Esophagus muscularis mucosa (tissue), 3 donors: ENCODE measurements at regions not wholly inside any gene's neighbourhood (a gene's known extent, or its start where the extent isn't known, plus 50 kb on each side); places are given as distances from the start of the nearest gene placed in this dataset.

ENCODE experiments used
- POLR2A ChIP-seq: fragments of 450-650 bp; IDR thresholded peaks from one replicate; pipeline ENCODE4 v1.6.1; 2017; ENCODE audit warnings: antibody characterized with exemption, moderate library complexity, mild to moderate bottlenecking, low read depth
- POLR2AphosphoS5 ChIP-seq, 2 donors: sonication (generic); formaldehyde crosslinking; IDR thresholded peaks; one replicate each; pipeline ENCODE4 v1.6.1; 2017; ENCODE audit warnings: antibody characterized with exemption in 2 of 2
- TF ChIP-seq, protein P1 (sequence below), 3 experiments: fragments of 200-600 bp in 2 of 3; fragments of 450-650 bp in 1 of 3; sonication (generic) in 2 of 3; IDR thresholded peaks; one replicate each; pipeline ENCODE4 v1.5.1; 2017 to 2019; ENCODE audit warnings: antibody characterized with exemption in 3 of 3, mild to moderate bottlenecking in 2 of 3, moderate library complexity in 1 of 3

DNA sequence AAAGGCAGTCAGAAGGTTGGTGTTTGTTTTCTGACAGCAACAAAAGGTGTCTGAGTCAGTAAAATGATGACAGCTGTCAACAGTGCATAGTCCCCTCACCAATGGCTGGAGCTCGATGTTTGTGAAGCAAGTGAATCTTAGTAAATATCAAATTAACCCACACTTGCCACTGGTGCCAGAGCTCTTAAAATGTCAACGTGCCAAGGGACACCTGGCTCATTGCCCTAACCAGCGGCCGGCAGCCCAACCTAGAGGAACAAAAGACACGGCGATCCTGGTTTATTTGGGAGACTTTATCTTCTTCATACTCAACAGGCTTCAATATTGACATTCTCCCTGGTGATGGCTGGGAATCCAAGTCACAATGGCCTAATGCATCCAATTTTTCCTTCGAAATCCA, 143.4 kb downstream of the CPEB2 start:
- TF ChIP-seq, protein P1, sequence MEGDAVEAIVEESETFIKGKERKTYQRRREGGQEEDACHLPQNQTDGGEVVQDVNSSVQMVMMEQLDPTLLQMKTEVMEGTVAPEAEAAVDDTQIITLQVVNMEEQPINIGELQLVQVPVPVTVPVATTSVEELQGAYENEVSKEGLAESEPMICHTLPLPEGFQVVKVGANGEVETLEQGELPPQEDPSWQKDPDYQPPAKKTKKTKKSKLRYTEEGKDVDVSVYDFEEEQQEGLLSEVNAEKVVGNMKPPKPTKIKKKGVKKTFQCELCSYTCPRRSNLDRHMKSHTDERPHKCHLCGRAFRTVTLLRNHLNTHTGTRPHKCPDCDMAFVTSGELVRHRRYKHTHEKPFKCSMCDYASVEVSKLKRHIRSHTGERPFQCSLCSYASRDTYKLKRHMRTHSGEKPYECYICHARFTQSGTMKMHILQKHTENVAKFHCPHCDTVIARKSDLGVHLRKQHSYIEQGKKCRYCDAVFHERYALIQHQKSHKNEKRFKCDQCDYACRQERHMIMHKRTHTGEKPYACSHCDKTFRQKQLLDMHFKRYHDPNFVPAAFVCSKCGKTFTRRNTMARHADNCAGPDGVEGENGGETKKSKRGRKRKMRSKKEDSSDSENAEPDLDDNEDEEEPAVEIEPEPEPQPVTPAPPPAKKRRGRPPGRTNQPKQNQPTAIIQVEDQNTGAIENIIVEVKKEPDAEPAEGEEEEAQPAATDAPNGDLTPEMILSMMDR (IDR thresholded peaks at IDR 0.05), result no peak
- TF ChIP-seq POLR2A (no peak), POLR2AphosphoS5 (IDR thresholded peaks at IDR 0.05) (no peak)
